ENCODE measurements at regions not wholly inside any gene's neighbourhood (a gene's known extent, or its start where the extent isn't known, plus 50 kb on each side); places are given as distances from the start of the nearest gene placed in this dataset.

- DNase-seq, result peak; percentile 59
- no peaks in the 10 kb centered on the region for H3K9me3 ChIP-seq
- no peak overlapping the region for H3K27ac ChIP-seq
- H3K27me3 ChIP-seq, result no peaks in the 10 kb centered on the region
- 85 to 91% methylated on average over 31 of the region's 31 CpGs for WGBS, 2 donors
- intact Hi-C loops (cut with DNase I), result no loop called here
- H3K4me3 ChIP-seq, result no peak overlapping the region
- no peaks in the 10 kb centered on the region for H3K36me3 ChIP-seq
- no peak for TF ChIP-seq POLR2AphosphoS5 (IDR thresholded peaks at IDR 0.05)
- no peak for TF ChIP-seq CTCF (IDR thresholded peaks at IDR 0.05)
- TF ChIP-seq POLR2A (IDR thresholded peaks at IDR 0.05), result no peak
- no peak for TF ChIP-seq EP300 (IDR thresholded peaks at IDR 0.05)
- no peaks in the 10 kb centered on the region for H3K4me1 ChIP-seq
These were observed 231.3 kb downstream of the ERMARD start for GRCh38 chr6:169982461-169983386.

DNA sequence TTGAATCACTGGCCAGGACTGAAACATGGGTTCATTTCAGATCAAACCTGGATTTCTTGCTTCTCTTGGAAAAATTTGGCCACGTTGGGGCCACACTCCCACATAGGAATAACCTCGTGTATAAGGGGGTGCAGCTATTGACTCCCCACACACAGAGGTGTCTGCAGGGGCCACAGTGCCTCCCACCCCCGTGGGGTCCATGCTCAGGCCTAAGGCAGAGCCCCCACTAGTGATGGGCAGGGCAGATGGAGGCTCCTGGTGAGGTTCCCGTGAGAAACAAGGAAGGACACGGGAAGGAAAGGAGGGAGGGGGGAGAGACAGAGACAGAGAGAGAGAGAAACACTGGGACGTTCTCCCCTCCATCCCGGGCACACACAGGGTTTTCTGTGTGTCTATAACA lies 230.5 kb downstream of the ERMARD start:
- DNase-seq, result peak; percentile 19
- Histone ChIP-seq H3K27me3 (no peaks in the 10 kb centered on the region), H3K27ac (no peak overlapping the region), H3K9me3 (no peaks in the 10 kb centered on the region), H3K36me3 (no peaks in the 10 kb centered on the region), H3K4me1 (no peaks in the 10 kb centered on the region), H3K4me3 (no peak overlapping the region)
- TF ChIP-seq POLR2A (IDR thresholded peaks at IDR 0.05) (no peak), POLR2AphosphoS5 (IDR thresholded peaks at IDR 0.05) (no peak), CTCF (IDR thresholded peaks at IDR 0.05) (no peak), EP300 (IDR thresholded peaks at IDR 0.05) (no peak)
- intact Hi-C loops (cut with DNase I), result no loop called here
- 55 to 70% methylated on average over 7 of the region's 7 CpGs for WGBS, 2 donors

DNA sequence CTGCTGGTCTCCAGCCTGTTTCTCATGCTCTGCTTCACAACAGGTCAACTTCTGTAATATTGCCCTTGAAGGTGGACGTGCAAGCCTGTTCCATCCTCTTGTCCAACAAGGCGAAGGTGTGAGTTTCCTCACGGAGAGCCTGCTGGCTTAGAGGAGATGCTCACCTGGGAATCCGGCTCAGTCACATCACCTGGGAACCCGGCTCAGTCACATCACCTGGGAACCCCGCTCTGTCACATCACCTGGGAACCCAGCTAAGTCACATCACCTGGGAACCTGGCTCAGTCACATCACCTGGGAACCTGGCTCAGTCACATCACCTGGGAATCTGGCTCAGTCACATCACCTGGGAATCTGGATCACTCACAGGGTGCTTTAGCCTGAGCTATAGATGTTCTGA lies 230.1 kb downstream of the ERMARD start:
- Histone ChIP-seq H3K4me3 (no peak overlapping the region), H3K27me3 (no peaks in the 10 kb centered on the region), H3K9me3 (no peaks in the 10 kb centered on the region), H3K4me1 (no peaks in the 10 kb centered on the region), H3K27ac (no peak overlapping the region), H3K36me3 (no peaks in the 10 kb centered on the region)
- intact Hi-C loops (cut with DNase I), result no loop called here
- 84 to 92% methylated on average over 6 of the region's 6 CpGs for WGBS, 2 donors
- TF ChIP-seq POLR2AphosphoS5 (IDR thresholded peaks at IDR 0.05) (no peak), POLR2A (IDR thresholded peaks at IDR 0.05) (no peak), CTCF (IDR thresholded peaks at IDR 0.05) (no peak), EP300 (IDR thresholded peaks at IDR 0.05) (no peak)
- DNase-seq, result peak; percentile 25

DNA sequence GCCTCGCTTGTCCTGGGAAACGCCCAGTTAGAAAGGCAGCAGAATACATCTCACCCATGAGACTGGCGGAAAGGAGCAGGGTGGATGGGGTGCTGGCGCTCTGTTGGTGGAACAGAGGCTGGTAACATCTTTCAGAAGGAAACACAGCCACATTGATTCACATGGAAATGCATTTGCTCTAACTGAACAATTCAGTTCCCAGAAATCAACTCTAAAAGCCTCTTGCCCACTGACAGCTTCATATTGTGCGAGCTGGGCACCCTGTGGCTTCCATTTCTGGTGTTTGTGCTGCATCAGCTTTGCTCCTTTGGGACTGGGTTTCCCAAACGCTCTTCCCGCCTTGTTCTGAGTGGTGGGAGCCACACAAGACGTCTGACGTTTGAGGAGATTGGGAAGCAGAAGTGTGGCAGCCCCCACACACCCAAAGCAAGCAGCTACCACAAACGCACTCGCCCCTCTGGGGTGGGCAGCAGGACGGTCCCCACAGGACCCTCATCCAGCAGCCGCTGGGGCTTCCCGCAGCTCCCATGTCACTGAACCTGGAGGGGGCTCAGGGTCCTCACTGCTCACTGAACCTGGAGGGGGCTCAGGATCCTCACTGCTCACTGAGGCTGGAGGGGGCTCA lies 229.5 kb downstream of the ERMARD start:
- DNase-seq, result peak; percentile 39

More for the DNA sequence above, 229.5 kb downstream of the ERMARD start:
- H3K4me3 ChIP-seq, result no peak overlapping the region
- 80 to 82% methylated on average over 14 of the region's 14 CpGs for WGBS, 2 donors
- no peaks in the 10 kb centered on the region for H3K9me3 ChIP-seq
- TF ChIP-seq POLR2AphosphoS5 (IDR thresholded peaks at IDR 0.05) (no peak), CTCF (IDR thresholded peaks at IDR 0.05) (no peak), EP300 (IDR thresholded peaks at IDR 0.05) (no peak), POLR2A (IDR thresholded peaks at IDR 0.05) (no peak)
- no peaks in the 10 kb centered on the region for H3K36me3 ChIP-seq
- no peak overlapping the region for H3K27ac ChIP-seq
- H3K27me3 ChIP-seq, result no peaks in the 10 kb centered on the region
- no peaks in the 10 kb centered on the region for H3K4me1 ChIP-seq
- intact Hi-C loops (cut with DNase I), result no loop called here
